HepG2 (cell line): ENCODE measurements at regions not wholly inside any gene's neighbourhood (a gene's known extent, or its start where the extent isn't known, plus 50 kb on each side); places are given as distances from the start of the nearest gene placed in this dataset.

Experiments
- ATAC-seq: fragments of 200-7000 bp; cut with Tn5 transposase; 3 replicates; pipeline ENCODE4 v1.9.1; 2020; ENCODE audit warnings: mild to moderate bottlenecking, moderate library complexity
- BruUV-seq: library from RNA; stranded (reverse); fragments of 400-500 nt; replicated peaks from 2 replicates; lab custom pipeline; 2021; lab: Mats Ljungman, UMichigan
- CTCF ChIA-PET: fragments of 300-600 bp; formaldehyde crosslinking; extraction: SDS; loops from one replicate; lab custom pipeline; 2021; ENCODE audit warnings: low total read pairs, inconsistent platforms, low intra/inter-chr PET ratio; lab: Yijun Ruan, JAX
- POLR2A ChIA-PET: fragments of 350-600 bp; sonication (Branson Sonifier 250); formaldehyde crosslinking; loops from one replicate; lab custom pipeline; 2020; ENCODE audit warnings: antibody characterized with exemption, inconsistent platforms; lab: Yijun Ruan, JAX
- DNase-seq: peaks from one replicate; pipeline ENCODE4 v3.0.0-alpha.2; 2015; ENCODE audit warnings: low spot score
- FAIRE-seq: peaks from 3 replicates; lab custom pipeline; 2011; peaks lifted over from hg19 to GRCh38; lab: Jason Lieb, UNC
- H2AFZ ChIP-seq: one replicate; pipeline ENCODE4 v1.6.1; 2011; ENCODE audit warnings: low read length, inconsistent platforms
- H3K27ac ChIP-seq: fragments of 300-600 bp; 3 replicates; pipeline ENCODE4 v1.8.0; 2011; ENCODE audit warnings: mixed run types, mild to moderate bottlenecking, mixed read lengths, low read length, inconsistent platforms; ENCODE audit not compliant: insufficient read depth; ENCODE audit errors: extremely low read length
- H3K27me3 ChIP-seq, 2 experiments: fragments of 200-600 bp in 1 of 2; 2 replicates in 1 of 2; 3 replicates in 1 of 2; pipeline versions ENCODE4 v1.6.0 to v1.8.0; 2011; ENCODE audit warnings: low read length in 2 of 2, mild to moderate bottlenecking in 2 of 2, moderate library complexity in 2 of 2, inconsistent platforms in 1 of 2; ENCODE audit not compliant: insufficient read depth in 2 of 2, control insufficient read depth in 1 of 2
- H3K36me3 ChIP-seq, 2 experiments: fragments of 200-600 bp in 1 of 2; replicated peaks in 1 of 2; 2 replicates in 1 of 2; 3 replicates in 1 of 2; pipeline versions ENCODE4 v1.5.1 to v1.8.0; 2011; ENCODE audit warnings: low read length in 2 of 2, inconsistent platforms in 1 of 2; ENCODE audit not compliant: insufficient read depth in 2 of 2, control insufficient read depth in 1 of 2
- H3K4me1 ChIP-seq: 2 replicates; pipeline ENCODE4 v1.5.1; 2012; ENCODE audit warnings: low read length, inconsistent platforms; ENCODE audit not compliant: insufficient read depth
- H3K4me2 ChIP-seq: 2 replicates; pipeline ENCODE4 v1.6.0; 2011; ENCODE audit warnings: low read depth, low read length, inconsistent platforms
- H3K4me3 ChIP-seq, 3 experiments: fragments of 200-600 bp in 1 of 3; sonication (generic), shearing (Covaris generic) in 1 of 3; replicated peaks in 1 of 3; 2 replicates each; pipeline ENCODE4 v1.5.1; 2011 to 2016; ENCODE audit warnings: low read length in 3 of 3, inconsistent platforms in 2 of 3, low read depth in 2 of 3, mild to moderate bottlenecking in 2 of 3, control low read depth in 1 of 3, mixed read lengths in 1 of 3; ENCODE audit not compliant: insufficient read depth in 1 of 3
- H3K79me2 ChIP-seq: one replicate; pipeline ENCODE4 v1.6.1; 2011; ENCODE audit warnings: low read length, inconsistent platforms; ENCODE audit not compliant: insufficient read depth
- H3K9ac ChIP-seq: 2 replicates; pipeline ENCODE4 v1.6.0; 2011; ENCODE audit warnings: mild to moderate bottlenecking, low read depth, low read length, inconsistent platforms; ENCODE audit not compliant: insufficient read depth
- H3K9me3 ChIP-seq: 2 replicates; pipeline ENCODE4 v1.5.1; 2012; ENCODE audit warnings: mild to moderate bottlenecking, low read length
- H4K20me1 ChIP-seq: 2 replicates; pipeline ENCODE4 v1.6.0; 2011; ENCODE audit warnings: inconsistent platforms, mild to moderate bottlenecking, low read length, moderate library complexity; ENCODE audit not compliant: insufficient read depth
- AGO2 ChIP-seq: fragments of 200-400 bp; formaldehyde crosslinking; optimal IDR thresholded peaks from 2 replicates; pipeline ENCODE3; 2017; ENCODE audit warnings: mild to moderate bottlenecking, low read depth, low read length, moderate library complexity
- BCL3 ChIP-seq: sonication (generic); formaldehyde crosslinking; IDR thresholded peaks from 2 replicates; pipeline ENCODE4 v1.5.1; 2020; ENCODE audit warnings: mild to moderate bottlenecking, missing genetic modification reagents, moderate library complexity
- BCL6 ChIP-seq: IDR thresholded peaks from 2 replicates; pipeline ENCODE4 v1.6.1; 2016; ENCODE audit warnings: missing genetic modification reagents, missing compliant biosample characterization
- GATAD2A ChIP-seq: IDR thresholded peaks from 2 replicates; pipeline ENCODE4 v1.6.1; 2016
- HIVEP1 ChIP-seq: sonication (generic); formaldehyde crosslinking; IDR thresholded peaks from 2 replicates; pipeline ENCODE4 v1.4.0; 2020; ENCODE audit warnings: mild to moderate bottlenecking, missing genetic modification reagents
- MLLT10 ChIP-seq: sonication (generic); formaldehyde crosslinking; IDR thresholded peaks from 2 replicates; pipeline ENCODE4 v1.4.0; 2020; ENCODE audit warnings: missing genetic modification reagents
- NFIB ChIP-seq: sonication (generic); formaldehyde crosslinking; IDR thresholded peaks from 2 replicates; pipeline ENCODE4 v1.9.0; 2021; ENCODE audit warnings: missing genetic modification reagents, mild to moderate bottlenecking, borderline replicate concordance
- PHB2 ChIP-seq: fragments of 450-650 bp; IDR thresholded peaks from 2 replicates; pipeline ENCODE4 v1.6.1; 2018; ENCODE audit not compliant: partially characterized antibody
- RELA ChIP-seq: sonication (generic); formaldehyde crosslinking; IDR thresholded peaks from 2 replicates; pipeline ENCODE4 v1.4.0; 2020; ENCODE audit warnings: missing genetic modification reagents
- SP140L ChIP-seq: sonication (generic); formaldehyde crosslinking; IDR thresholded peaks from 2 replicates; pipeline ENCODE4 v1.4.0; 2020; ENCODE audit warnings: missing genetic modification reagents, borderline replicate concordance
- ZMAT3 ChIP-seq: sonication (generic); formaldehyde crosslinking; conservative IDR thresholded peaks from 2 replicates; pipeline ENCODE4 v1.7.0; 2021; ENCODE audit warnings: missing genetic modification reagents
- ZNF251 ChIP-seq: sonication (generic); formaldehyde crosslinking; IDR thresholded peaks from 2 replicates; pipeline ENCODE4 v1.9.0; 2021; ENCODE audit warnings: mild to moderate bottlenecking, missing genetic modification reagents
- ZNF263 ChIP-seq: sonication (generic); formaldehyde crosslinking; IDR thresholded peaks from 2 replicates; pipeline ENCODE4 v1.4.0; 2020; ENCODE audit warnings: missing genetic modification reagents
- ZNF569 ChIP-seq: sonication (generic); formaldehyde crosslinking; IDR thresholded peaks from 2 replicates; pipeline ENCODE4 v1.5.0; 2020; ENCODE audit warnings: mild to moderate bottlenecking, missing genetic modification reagents, moderate library complexity, borderline replicate concordance
- ZNF703 ChIP-seq: sonication (generic); formaldehyde crosslinking; IDR thresholded peaks from 2 replicates; pipeline ENCODE4 v1.5.1; 2020; ENCODE audit warnings: missing genetic modification reagents, mild to moderate bottlenecking, moderate library complexity, borderline replicate concordance
- ZNF790 ChIP-seq: sonication (generic); formaldehyde crosslinking; IDR thresholded peaks from 2 replicates; pipeline ENCODE4 v1.8.0; 2022; ENCODE audit warnings: missing genetic modification reagents, mild to moderate bottlenecking, borderline replicate concordance
- WGBS: methylation state at CpG from one replicate; pipeline ENCODE4 v1.1.6; 2017; ENCODE audit warnings: low lambda C conversion rate; 5-methylcytosine and 5-hydroxymethylcytosine counted together
- in situ Hi-C: cut with HindIII; loops from 2 replicates; pipeline ENCODE4 v1.10.0; 2017; ENCODE audit warnings: low pct_unique_long_range_greater_than_20kb; ENCODE audit not compliant: extremely low pct_ligation_motif_present
- intact Hi-C: fragments of 100-400 bp; cut with micrococcal nuclease; formaldehyde crosslinking; loops from one replicate; pipeline ENCODE4 v1.10.0; 2022; ENCODE audit not compliant: unreplicated experiment

DNA sequence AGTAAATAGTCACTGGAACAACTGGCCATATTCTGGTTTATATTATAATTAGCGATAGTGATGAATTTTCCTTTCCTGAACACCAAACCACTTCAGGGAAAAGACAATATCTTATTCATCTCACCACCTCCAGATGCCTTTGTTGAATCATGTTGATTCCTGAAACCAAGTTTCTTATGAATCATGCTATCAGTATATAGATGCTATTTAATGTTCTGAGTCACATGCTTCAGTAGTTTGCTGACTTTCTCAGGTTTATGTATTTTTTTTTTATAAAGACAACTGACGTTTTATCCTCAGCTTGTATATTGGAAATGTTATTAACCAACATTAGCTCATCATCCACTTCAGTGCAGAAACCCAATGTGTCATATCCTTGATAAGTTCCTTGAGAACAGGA lies 710.2 kb upstream of the POU3F2 start:
- CTCF ChIA-PET = no interaction called here
- H4K20me1 ChIP-seq = no peaks in the 10 kb centered on the region
- H2AFZ ChIP-seq = no peak overlapping the region
- ATAC-seq = no peak
- H3K27me3 ChIP-seq = no peaks in the 10 kb centered on the region
- no peaks in the 10 kb centered on the region for H3K36me3 ChIP-seq
- H3K27ac ChIP-seq = no peak overlapping the region
- intact Hi-C loops = no loop called here
- no peaks in the 10 kb centered on the region for H3K4me1 ChIP-seq
- no peak for DNase-seq
- H3K9ac ChIP-seq = no peak overlapping the region
- whole genome bisulfite sequencing = 4% methylated on average over 2 of the region's 2 CpGs
- no TSS peak for BruUV-seq
- in situ Hi-C loops = no loop called here
- no peak overlapping the region for H3K4me2 ChIP-seq
- no peak for TF ChIP-seq MLLT10
- TF ChIP-seq ZNF569 (CRISPR knock-in tag) = no peak
- TF ChIP-seq ZNF251 = no peak
- TF ChIP-seq ZMAT3 = no peak
- TF ChIP-seq RELA (CRISPR knock-in tag) = no peak
- TF ChIP-seq SP140L (CRISPR knock-in tag) = no peak
- no peak for TF ChIP-seq ZNF790 (CRISPR knock-in tag)
- TF ChIP-seq PHB2 = no peak
- TF ChIP-seq NFIB (CRISPR knock-in tag) = no peak
- TF ChIP-seq ZNF263 (CRISPR knock-in tag) = no peak
- TF ChIP-seq AGO2 = no peak
- no peak for TF ChIP-seq GATAD2A
- no peak for TF ChIP-seq HIVEP1 (CRISPR knock-in tag)
- no peak for TF ChIP-seq ZNF703 (CRISPR knock-in tag)
- no peak for TF ChIP-seq BCL6
- no peak for TF ChIP-seq BCL3 (CRISPR knock-in tag)
- TF ChIP-seq, all 625 proteins: peak for 0
- Histone ChIP-seq H3K4me3 (no peak overlapping the region), H3K79me2 (no peaks in the 10 kb centered on the region), H3K9me3 (no peaks in the 10 kb centered on the region)
- FAIRE-seq = no peak
- POLR2A ChIA-PET = no interaction called here
